ENCODE measurements at regions not wholly inside any gene's neighbourhood (a gene's known extent, or its start where the extent isn't known, plus 50 kb on each side); places are given as distances from the start of the nearest gene placed in this dataset.

DNA sequence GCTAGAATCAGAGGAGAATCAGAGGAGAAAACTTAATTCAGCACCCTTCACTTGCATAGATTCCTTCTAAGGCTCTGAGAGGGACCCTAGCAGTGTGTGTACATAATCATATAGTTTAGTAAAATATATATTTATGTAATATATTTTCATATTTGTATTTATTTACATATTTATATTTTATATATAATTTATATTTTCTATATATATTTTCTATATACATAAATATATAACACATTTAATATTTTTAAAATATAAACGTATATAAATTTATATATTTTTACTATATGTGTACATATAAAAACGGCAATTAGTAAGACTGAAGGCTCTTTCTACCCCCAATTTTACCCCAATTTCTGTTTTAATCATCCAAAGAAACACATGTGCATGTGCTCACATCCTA lies 80.3 kb downstream of the NXPE2 start:
- no peak overlapping the region for H3K4me3 Mint-ChIP-seq
- H3K27me3 Mint-ChIP-seq = peaks cover 0 to 4% of the 10 kb centered on the region in 2 donors
- H3K27ac Mint-ChIP-seq = no peak overlapping the region
- DNase-seq (no peak), ATAC-seq (replicated peaks) (no peak)
- H3K9me3 Mint-ChIP-seq = no peaks in the 10 kb centered on the region
- H3K4me1 Mint-ChIP-seq = no peaks in the 10 kb centered on the region
- H3K36me3 Mint-ChIP-seq = no peaks in the 10 kb centered on the region

DNA sequence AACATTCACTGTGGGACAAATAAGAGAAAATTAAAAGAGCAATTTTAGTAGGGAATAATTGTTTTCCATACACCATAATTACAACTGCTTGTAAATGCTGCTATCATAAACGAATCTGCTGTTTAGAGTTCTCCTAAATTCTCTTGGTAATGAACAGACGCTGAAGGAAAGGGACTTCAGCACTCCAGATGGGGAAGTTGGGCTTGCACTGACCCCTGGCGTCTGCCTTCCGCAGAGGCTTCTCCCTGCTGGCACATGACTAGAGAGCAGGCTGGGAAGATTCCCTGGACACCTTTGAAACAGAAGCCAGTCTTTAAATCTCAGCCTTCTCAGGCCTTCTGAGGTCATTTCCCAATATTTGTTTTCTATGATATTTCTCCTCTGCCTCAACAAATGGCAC lies 84.1 kb downstream of the NXPE2 start:
- H3K4me3 Mint-ChIP-seq = no peak overlapping the region
- no peaks in the 10 kb centered on the region for H3K9me3 Mint-ChIP-seq
- ATAC-seq (replicated peaks) (peak in 1 of 2 donors; percentile 50), DNase-seq (no peak)
- no peak overlapping the region for H3K27ac Mint-ChIP-seq
- H3K36me3 Mint-ChIP-seq = no peaks in the 10 kb centered on the region
- no peaks in the 10 kb centered on the region for H3K4me1 Mint-ChIP-seq
- peaks cover 0 to 4% of the 10 kb centered on the region in 2 donors for H3K27me3 Mint-ChIP-seq

DNA sequence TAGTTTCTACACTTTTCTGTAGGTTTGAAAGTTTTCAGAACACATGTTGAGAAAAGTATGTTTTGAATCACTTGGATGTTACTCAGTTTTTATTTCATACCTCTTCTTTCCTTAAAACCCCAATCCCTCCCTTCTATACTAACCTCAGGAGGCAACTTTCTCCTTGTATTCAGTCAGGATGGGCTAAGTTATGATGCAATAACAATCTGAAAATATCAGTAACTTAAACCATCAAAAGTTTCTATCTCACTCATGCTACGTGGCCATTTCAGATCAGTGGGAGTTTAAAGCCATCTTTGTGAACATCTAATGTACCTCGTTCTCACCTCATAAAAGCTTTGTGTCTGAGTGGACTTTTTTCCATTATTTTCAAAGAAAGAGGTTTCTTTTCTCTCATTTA lies 86.2 kb downstream of the NXPE2 start:
- H3K4me3 Mint-ChIP-seq = no peak overlapping the region
- DNase-seq (no peak), ATAC-seq (replicated peaks) (no peak)
- peaks cover 0 to 1% of the 10 kb centered on the region in 2 donors for H3K9me3 Mint-ChIP-seq
- H3K4me1 Mint-ChIP-seq = no peaks in the 10 kb centered on the region
- H3K36me3 Mint-ChIP-seq = no peaks in the 10 kb centered on the region
- no peak overlapping the region for H3K27ac Mint-ChIP-seq
- peaks cover 0 to 4% of the 10 kb centered on the region in 2 donors for H3K27me3 Mint-ChIP-seq

DNA sequence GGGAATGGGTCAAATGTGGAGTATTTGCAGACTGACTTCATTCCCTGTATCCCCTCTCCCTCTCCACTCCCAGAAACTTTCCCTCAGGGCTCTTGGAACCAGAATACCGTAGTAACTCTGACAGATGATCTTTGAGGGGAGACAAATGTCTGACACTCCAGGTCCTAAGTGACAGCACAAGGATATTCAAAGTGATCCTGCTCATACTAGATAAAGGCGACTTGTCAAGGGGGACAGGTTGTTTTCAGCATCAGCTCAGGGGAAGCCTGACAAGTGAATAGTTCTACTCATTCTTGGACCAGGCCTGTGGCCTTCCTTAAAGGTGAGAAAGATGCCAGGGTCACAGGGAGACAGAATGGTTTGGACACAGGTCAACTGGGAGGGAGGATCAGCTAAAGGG lies 92.8 kb downstream of the NXPE2 start:
- Mint-ChIP-seq H3K4me3 (no peak overlapping the region), H3K4me1 (no peaks in the 10 kb centered on the region), H3K27me3 (peaks cover 0 to 5% of the 10 kb centered on the region in 2 donors), H3K9me3 (peaks cover 0 to 3% of the 10 kb centered on the region in 2 donors), H3K27ac (no peak overlapping the region), H3K36me3 (no peaks in the 10 kb centered on the region)
- no peak for ATAC-seq (replicated peaks)
- DNase-seq = no peak

DNA sequence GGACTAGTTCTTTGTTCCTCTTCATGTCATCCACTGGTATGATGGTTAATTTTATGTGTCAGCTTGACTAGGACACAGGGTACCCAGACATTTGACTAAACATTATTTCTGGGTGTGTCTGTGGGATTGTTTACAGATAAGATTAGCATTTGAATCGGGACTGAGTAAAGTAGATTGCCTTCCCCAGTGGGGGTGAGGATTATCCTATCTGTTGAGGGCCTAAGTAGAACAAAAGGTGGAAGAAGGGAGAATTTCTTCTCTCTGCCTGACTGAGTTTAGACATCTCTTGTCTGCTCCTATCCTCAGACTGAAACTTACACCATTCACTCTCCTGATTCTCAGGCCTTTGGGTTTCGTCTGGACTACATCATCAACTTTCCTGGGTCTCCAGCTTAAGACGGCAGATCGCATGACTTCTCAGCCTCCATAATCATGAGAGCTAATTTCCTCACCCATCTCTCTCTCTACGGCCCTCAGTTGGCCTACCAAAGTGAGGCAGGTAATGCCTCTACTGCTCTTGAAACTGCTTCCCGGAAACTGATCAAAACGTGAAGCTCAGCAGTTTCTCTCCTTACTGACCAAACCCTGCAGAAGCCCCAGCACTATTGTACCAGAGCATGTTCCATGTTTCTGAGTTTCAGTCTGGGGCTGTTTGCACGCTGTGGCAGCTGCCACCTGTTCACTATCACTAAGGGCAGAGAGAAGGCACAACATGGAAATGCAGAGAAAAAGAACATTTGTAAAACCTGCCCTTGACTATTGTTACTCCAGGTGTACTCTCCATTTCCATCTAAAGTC lies 95.4 kb downstream of the NXPE2 start:
- peaks cover 5 to 6% of the 10 kb centered on the region in 2 donors for H3K27me3 Mint-ChIP-seq
- no peaks in the 10 kb centered on the region for H3K36me3 Mint-ChIP-seq
- H3K4me3 Mint-ChIP-seq = no peak overlapping the region

DNA sequence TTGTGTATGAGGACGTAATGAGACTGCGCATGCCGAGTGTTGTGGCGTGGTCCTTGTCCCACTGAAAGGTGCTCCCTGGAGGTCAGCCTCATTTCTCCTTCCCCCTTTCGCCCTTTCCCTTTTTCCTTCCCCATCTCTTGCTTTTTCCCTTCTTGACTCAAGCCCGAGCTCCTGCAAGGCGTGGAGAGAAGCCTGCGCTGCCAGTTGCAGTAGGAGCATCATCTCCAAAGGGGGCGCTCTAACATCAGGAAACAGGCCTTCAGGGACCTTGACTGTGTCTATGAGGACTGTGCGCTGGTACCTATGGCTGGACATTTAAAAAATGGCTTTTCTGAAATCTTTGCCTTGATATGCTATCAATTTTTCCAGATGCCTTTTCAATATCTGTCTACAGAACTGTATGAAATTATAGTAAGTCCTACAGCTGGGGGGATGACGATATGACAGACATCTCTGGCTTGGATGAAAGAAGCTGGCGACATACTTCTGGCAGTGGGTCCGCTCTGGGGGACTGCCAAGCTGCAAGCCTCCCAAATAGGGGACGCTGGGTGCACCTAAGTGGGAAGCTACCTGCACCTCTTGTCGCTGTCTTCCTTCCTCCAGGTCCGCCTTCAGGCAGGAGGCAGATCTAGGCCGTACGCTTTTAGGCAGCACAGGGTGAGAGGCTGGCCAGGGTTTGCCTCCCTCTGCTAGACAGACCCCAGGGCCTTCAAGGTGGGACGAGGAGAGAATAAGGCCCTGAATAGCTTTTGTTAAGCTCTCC lies 96.5 kb downstream of the NXPE2 start:
- ATAC-seq (replicated peaks) (peak; percentile 14 to 38), DNase-seq (no peak)
- H3K27ac Mint-ChIP-seq = no peak overlapping the region

More for the DNA sequence above, 95.4 kb downstream of the NXPE2 start:
- H3K27ac Mint-ChIP-seq = no peak overlapping the region
- H3K4me1 Mint-ChIP-seq = no peaks in the 10 kb centered on the region
- ATAC-seq (replicated peaks) = no peak
- H3K9me3 Mint-ChIP-seq = peaks cover 0 to 2% of the 10 kb centered on the region in 2 donors
- DNase-seq = no peak

DNA sequence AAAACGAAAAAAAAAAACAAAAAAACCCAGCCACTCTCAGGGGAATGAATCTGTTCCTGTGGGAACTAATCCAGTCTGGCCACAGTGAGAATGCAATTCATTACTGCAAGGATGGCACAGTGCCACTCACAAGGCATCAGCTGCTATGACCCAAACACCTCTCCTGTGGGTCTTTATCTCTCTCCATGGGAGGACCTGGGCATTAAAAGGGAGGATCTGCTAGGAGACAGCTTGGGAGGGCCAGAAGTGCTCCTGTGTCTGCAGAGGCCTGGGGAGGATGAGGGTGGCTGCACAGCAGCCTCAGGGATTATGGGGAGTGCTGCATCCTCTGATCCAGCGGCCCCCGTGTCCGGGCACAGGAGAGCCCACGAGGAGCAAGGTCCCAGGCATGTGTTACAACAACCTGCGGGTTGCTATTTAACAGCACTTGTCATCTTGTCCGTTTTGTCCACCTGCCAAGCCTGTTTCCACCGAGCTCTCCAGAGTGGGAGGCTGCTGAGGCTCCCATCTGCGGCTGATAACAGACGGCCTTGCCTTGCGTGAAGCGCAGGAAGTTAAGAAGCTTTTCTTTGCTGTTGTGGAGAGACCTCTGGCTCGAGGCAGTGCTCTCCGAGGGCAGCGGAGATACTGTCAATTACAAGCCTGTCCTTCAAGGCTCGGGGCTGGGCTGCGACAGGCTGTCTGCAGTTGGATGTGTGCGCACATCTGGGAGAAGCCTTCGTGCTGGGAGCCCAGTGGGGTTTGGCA lies 97.7 kb downstream of the NXPE2 start:
- Mint-ChIP-seq H3K36me3 (no peaks in the 10 kb centered on the region), H3K9me3 (peaks cover 0 to 3% of the 10 kb centered on the region in 2 donors), H3K4me1 (no peaks in the 10 kb centered on the region), H3K4me3 (no peak overlapping the region), H3K27ac (no peak overlapping the region), H3K27me3 (peaks cover 5 to 6% of the 10 kb centered on the region in 2 donors)
- DNase-seq = no peak
- no peak for ATAC-seq (replicated peaks)

More for the DNA sequence above, 96.5 kb downstream of the NXPE2 start:
- Mint-ChIP-seq H3K4me3 (no peak overlapping the region), H3K36me3 (no peaks in the 10 kb centered on the region), H3K9me3 (peaks cover 0 to 3% of the 10 kb centered on the region in 2 donors), H3K27me3 (peaks cover 5 to 6% of the 10 kb centered on the region in 2 donors), H3K4me1 (no peaks in the 10 kb centered on the region)

DNA sequence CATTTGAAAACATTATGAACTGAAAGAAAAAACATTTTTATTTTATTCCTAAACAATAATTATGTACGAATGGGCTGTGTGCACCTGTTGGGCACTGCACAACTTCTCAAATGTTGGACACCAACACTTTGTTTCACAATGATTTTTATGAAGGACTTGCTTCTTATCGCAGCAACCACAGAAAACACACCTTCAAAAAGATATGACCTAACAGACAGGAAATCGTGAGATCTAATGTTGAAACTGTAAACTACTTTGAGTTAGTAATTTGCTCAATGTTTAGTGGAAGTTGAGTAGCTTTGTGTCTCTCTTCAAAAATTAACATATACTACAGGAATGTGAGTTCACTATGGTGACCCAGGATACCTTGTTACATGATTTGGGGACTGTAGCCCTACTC lies 98.6 kb downstream of the NXPE2 start:
- H3K4me3 Mint-ChIP-seq = no peak overlapping the region
- H3K4me1 Mint-ChIP-seq = no peaks in the 10 kb centered on the region
- no peak for DNase-seq
- no peaks in the 10 kb centered on the region for H3K36me3 Mint-ChIP-seq
- ATAC-seq (replicated peaks) = no peak
- H3K27ac Mint-ChIP-seq = no peak overlapping the region
- H3K27me3 Mint-ChIP-seq = peaks cover 6 to 9% of the 10 kb centered on the region in 2 donors
- H3K9me3 Mint-ChIP-seq = peaks cover 2 to 4% of the 10 kb centered on the region in 2 donors

DNA sequence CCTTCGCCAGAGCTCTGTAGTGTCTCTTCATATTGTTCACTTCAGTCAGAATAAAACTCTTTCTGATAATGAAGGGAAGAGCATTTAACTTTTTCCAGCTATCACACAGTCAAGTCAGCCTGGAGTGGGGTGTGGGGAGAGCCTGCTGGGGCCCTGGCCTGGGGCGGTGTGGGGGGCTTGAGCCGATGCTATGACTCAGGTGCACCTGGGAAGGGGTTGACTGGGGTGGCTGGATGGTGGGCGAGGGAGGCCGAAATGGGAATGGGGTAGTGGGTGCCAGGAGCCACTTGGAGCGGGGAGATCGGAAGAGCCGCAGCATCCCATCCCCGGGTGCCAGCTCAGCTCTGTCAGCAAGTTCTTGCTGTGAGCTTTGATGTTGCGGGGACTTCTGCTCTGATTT lies 100.9 kb downstream of the NXPE2 start:
- Mint-ChIP-seq H3K36me3 (no peaks in the 10 kb centered on the region), H3K27me3 (peaks cover 4 to 6% of the 10 kb centered on the region in 2 donors), H3K4me1 (no peaks in the 10 kb centered on the region), H3K27ac (no peak overlapping the region), H3K4me3 (no peak overlapping the region), H3K9me3 (peaks cover 2 to 4% of the 10 kb centered on the region in 2 donors)
- DNase-seq (no peak), ATAC-seq (replicated peaks) (no peak)

DNA sequence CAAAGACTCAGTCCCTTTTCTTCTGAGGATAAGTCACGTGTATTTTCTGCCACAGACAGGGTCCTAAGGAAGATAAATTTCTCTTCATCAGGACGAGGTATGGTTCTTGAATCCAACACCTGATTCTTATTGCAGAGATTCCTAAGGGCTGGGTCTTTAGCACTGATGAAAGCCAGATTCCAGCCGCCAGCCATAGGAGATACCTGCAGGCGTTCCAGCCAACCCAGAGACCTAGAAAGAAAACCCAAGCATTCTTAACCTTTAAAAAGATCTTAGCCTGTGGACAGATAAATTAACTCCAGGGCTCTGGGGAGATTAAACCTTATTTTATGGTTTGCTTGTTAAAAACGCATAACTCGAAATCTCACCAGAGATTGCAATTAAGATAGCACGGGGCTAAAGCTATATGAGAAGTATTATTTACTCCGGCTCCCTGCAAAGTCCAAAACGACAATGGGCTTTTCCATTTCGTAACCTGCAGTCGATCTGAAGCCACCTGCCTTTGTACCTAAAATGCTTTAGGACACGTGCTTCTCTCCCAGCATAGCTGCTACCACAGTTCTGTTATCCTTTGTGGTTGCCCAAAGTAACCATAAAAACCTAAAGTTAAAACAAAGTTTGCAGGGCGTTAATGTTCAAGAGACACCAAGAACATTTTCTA lies 104.5 kb downstream of the NXPE2 start:
- Mint-ChIP-seq H3K27me3 (peaks cover 4 to 6% of the 10 kb centered on the region in 2 donors), H3K27ac (no peak overlapping the region), H3K4me3 (no peak overlapping the region), H3K36me3 (no peaks in the 10 kb centered on the region), H3K4me1 (no peaks in the 10 kb centered on the region), H3K9me3 (peaks cover 2 to 4% of the 10 kb centered on the region in 2 donors)
- no peak for DNase-seq
- no peak for ATAC-seq (replicated peaks)

DNA sequence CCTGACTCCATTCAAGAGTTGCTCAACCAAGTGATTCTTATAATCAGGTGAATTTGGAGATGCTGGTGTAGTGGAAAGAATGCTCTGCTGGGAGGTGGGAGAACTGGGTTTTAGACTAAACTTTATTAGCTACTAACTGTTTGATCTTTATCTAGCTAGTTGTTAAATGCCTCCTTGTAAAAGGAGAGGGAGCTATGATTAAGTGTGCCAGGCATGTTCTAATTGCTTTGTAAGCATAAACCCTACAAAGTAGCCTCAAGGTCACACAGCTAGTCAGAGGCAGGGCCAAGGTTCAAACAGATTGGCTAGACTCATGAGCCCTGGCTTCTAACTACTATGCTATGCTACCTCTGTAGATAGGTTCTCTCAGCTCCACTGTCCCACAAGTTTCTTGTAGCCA lies 105.5 kb downstream of the NXPE2 start:
- DNase-seq (no peak), ATAC-seq (replicated peaks) (no peak)
- H3K36me3 Mint-ChIP-seq = no peaks in the 10 kb centered on the region
- peaks cover 0 to 4% of the 10 kb centered on the region in 2 donors for H3K27me3 Mint-ChIP-seq
- H3K4me1 Mint-ChIP-seq = no peaks in the 10 kb centered on the region
- H3K9me3 Mint-ChIP-seq = peaks cover 2 to 4% of the 10 kb centered on the region in 2 donors
- H3K27ac Mint-ChIP-seq = no peak overlapping the region
- no peak overlapping the region for H3K4me3 Mint-ChIP-seq

DNA sequence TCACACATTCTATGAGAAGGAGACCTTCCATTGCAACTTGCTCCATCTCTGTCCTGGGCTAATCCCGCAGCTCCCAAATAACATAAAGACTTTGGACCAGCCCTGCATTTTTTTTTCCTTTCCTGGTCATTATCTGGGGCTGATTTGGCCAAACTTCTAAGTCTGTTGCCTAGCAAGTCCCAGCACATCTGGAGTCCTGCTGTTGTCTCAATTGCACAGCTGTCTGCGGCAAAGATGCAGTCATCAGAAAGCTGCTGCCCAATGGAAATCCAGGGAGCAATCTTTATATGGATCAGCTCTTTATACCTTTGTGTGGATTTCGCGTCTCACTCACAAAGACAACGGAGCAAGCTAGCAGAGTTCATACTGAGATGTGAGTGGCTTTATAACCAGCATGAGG lies 105.9 kb downstream of the NXPE2 start:
- H3K9me3 Mint-ChIP-seq = peaks cover under 1 to 4% of the 10 kb centered on the region in 2 donors
- no peaks in the 10 kb centered on the region for H3K4me1 Mint-ChIP-seq
- peaks cover 0 to 4% of the 10 kb centered on the region in 2 donors for H3K27me3 Mint-ChIP-seq
- ATAC-seq (replicated peaks) = no peak
- no peak for DNase-seq
- H3K27ac Mint-ChIP-seq = no peak overlapping the region
- H3K36me3 Mint-ChIP-seq = no peaks in the 10 kb centered on the region
- H3K4me3 Mint-ChIP-seq = no peak overlapping the region

DNA sequence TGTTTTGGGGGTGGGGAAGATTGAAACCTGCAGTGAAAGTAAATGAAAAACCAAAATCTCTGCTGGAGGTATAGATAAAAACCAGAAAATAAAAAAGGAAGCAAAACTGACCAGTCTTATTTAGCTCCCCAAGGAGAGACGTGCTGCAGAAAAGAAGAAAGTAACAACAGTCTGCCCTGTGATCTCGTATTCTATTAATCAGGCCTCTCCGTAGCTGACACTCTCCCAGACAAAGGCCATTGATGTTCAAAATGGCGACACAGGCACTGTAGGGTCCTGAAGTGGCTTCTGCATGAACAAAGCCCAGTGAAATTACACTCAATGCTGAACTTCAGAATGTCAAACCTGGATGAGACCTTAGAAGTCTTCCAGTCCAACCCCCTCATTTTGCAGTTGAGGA lies 106.6 kb downstream of the NXPE2 start:
- Mint-ChIP-seq H3K27ac (no peak overlapping the region), H3K9me3 (peaks cover 1 to 4% of the 10 kb centered on the region in 2 donors), H3K4me3 (no peak overlapping the region), H3K36me3 (no peaks in the 10 kb centered on the region), H3K4me1 (no peaks in the 10 kb centered on the region), H3K27me3 (peaks cover 0 to 4% of the 10 kb centered on the region in 2 donors)
- no peak for ATAC-seq (replicated peaks)
- no peak for DNase-seq

DNA sequence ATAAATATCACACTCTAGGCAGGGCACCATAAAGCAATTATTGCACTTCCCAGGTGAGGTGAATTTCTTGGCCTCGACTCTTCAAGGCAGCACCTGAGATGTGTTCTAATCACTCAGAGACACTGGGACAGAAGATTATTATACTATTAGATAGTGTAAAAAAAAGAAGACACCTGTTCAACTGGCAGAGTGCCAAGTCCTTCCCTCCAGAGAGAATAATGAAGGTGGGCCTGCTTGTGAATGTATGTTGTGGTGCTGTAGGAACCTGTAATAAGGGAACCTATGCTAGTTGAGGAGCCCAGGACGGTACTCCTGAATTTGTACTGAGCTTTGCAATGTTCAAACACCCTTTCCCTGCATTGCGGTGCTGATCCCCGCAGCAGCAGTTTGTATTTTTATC lies 107.5 kb downstream of the NXPE2 start:
- ATAC-seq (replicated peaks) = no peak
- Mint-ChIP-seq H3K36me3 (no peaks in the 10 kb centered on the region), H3K4me3 (no peak overlapping the region), H3K4me1 (no peaks in the 10 kb centered on the region), H3K27me3 (peaks cover 0 to 4% of the 10 kb centered on the region in 2 donors), H3K9me3 (peaks cover 1 to 4% of the 10 kb centered on the region in 2 donors), H3K27ac (no peak overlapping the region)
- DNase-seq = no peak

Data from stimulated activated naive B cell treated with anti-CD40 and anti-IgM and Interleukin-4, amounts not matched to agents 10 μg/mL and 1 μg/mL and 100 μg/mL, for 72 hours (primary cell).